GM18873 (cell line): ENCODE measurements at regions not wholly inside any gene's neighbourhood (a gene's known extent, or its start where the extent isn't known, plus 50 kb on each side); places are given as distances from the start of the nearest gene placed in this dataset.
"Not testable (repeated sequence)": the region's sequence is repeated elsewhere in the genome, so short reads cannot be mapped to it uniquely, and the experiment has no call there.

ENCODE experiments used
- ATAC-seq: cut with Tn5 transposase; IDR thresholded peaks from one replicate; pipeline ENCODE4 v1.9.1; 2021; ENCODE audit warnings: mild to moderate bottlenecking, moderate library complexity, moderate number of reproducible peaks; ENCODE audit not compliant: unreplicated experiment, low FRiP score

DNA sequence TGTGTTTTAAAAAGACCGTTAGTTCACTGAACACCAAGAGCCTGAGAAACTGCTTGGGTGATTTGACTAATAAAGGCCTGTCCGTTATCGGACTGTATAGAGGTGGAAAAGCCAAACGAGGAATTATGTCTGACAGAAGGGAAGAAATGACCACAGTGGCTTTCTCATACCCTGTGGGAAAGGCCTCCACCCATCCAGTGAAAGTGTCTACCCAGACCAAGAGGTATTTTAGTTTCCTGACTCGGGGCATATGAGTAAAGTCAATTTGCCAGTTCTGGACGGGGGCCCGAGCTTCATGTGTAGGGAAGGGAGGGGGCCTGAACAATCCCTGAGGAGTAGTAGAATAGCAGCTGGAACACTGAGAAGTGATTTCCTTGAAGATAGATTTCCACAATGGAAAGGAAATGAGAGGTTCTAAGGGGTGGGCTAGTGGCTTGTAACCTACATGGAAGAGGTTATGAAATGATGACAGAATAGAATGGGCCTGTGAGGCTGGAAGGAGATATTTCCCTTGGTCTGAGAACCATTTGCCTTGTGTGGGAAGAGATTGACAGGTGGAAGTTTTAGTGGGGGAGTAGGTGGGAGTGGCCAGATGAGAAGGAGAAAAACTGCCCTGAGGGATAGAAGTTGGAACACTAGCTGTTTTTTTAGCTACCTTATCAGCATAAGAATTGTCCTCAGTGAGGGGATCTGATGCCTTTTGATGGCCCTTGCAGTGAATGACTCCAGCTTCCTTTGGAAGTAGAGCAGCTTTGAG is 106.4 kb upstream of the PPM1J start:
- not testable (repeated sequence) for ATAC-seq

DNA sequence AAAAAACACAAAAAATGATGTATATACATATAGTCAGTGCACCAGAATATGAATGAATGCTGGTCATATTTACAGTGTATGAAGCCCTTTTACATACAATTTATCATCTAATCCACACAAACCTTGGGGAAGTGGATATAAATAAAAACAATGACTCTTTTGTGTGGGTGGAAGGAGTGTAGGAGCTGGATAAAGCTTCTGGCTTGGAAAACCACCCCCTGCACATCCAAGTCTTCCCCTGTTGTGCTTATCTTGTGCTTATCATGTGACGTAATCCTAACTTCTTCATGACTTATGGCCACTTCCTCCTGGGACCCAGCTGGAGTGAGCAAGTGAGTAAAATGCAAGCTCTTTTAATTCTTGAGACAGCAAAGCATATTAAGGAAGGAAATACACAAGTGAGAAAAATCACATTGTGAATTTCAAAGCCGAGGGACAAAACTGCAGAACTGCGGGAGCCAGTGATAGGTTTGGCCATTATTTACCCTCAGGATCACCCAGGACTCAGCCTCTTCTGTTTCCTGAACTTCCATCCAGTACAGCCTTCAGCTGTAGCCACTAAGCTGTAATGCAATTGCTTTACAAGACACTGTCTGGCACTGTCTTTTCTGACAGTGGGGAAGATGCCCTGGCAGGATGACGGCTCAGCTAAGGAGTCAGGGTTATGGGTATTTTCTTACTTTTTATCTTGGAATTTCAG is 104.0 kb upstream of the PPM1J start:
- ATAC-seq, result no peak

DNA sequence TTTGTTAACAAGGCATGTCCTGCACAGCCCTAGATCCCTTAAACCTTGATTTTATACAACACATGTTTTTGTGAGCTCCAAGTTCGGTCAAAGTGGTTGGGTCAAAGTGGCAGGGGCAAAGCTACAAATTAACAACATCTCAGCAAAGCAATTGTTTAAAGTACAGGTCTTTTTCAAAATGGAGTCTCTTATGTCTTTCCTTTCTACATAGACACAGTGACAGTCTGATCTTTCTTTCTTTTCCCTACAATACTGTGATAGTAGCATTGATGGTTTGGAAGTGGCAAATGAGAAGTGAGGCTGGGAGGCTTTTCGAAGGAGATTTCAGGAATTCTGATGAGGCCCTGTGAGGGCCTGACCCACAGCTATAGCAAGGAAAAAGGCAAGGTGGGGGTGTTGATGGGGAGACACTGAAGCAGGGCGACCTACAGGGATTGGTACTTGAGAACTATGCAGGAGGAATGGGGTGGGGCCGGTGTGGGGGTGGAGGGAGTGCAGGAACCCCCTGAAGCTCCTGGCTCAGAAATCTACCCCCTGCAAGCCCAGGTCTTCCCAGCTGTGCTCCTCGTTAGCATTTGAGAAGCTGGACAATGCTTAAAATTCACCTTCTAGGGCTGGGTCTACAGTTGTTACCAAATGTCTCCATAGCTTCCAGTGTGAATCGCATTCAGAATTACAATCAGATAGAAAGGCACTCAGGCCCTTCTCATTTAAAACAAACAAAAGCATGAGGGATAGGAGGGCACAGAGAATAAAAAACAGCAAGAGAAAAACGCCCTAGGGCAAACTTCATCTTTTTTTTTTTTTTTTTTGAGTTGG is 102.6 kb upstream of the PPM1J start:
- ATAC-seq, result no peak

DNA sequence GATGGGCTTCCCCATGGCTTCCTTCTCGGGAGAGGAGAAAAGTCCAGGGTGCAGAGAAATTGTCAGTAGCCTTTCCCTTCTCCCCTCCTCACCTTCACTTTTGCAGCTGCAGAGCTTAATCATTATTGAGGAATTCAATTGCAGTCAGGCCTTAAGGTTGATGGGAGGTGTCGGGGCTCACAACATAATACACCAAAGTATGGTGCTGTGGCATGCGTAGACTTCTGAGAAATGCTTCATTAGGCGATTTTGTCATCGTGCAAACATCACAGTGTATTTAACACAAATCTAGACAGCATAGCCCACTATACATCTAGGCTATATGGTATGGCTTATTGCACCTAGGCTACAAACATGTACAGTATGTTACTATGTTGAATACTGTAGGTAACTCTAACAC is 100.2 kb upstream of the PPM1J start:
- ATAC-seq, result no peak

DNA sequence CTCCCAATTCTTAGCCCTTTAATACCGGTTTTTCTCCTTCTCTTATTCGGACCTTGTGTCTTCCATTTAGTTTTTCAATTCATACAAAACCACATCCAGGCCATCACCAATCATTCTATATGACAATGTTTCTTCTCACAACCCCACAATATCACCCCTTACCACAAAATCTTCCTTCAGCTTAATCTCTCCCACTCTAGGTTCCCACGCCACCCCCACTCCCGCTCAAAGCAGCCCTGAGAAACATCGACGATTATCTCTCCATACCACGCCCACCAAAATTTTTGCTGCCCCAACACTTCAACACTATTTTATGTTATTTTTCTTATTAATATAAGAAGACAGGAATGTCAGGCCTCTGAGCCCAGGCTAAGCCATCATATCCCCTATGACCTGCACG is 99.5 kb upstream of the PPM1J start:
- ATAC-seq, result not testable (repeated sequence)

- ATAC-seq, result no peak
Measured at GRCh38 chr1:112808861-112809684, 93.9 kb upstream of the PPM1J start.

DNA sequence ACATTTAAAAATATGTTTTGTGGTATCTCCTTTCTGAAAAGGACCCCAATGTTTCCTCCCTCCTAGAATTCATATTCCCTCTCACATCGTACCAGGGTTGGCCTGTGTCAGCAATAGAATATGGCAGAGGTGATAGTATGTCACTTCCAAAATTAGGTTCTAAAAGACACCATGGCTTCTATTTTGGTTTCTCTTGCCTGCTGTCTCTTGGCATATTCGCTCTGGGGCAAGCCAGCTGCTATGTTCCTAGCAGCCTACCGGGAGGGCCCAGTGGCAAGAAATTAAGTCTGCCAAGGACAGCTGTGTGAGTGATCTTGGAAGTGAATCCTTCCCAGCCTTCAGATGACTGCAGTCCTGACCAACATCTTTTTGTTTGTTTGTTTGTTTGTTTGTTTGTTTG is 92.9 kb upstream of the PPM1J start:
- no peak for ATAC-seq

GRCh38 chr1:112807117-112807516 is 92.0 kb upstream of the PPM1J start:
- no peak for ATAC-seq

DNA sequence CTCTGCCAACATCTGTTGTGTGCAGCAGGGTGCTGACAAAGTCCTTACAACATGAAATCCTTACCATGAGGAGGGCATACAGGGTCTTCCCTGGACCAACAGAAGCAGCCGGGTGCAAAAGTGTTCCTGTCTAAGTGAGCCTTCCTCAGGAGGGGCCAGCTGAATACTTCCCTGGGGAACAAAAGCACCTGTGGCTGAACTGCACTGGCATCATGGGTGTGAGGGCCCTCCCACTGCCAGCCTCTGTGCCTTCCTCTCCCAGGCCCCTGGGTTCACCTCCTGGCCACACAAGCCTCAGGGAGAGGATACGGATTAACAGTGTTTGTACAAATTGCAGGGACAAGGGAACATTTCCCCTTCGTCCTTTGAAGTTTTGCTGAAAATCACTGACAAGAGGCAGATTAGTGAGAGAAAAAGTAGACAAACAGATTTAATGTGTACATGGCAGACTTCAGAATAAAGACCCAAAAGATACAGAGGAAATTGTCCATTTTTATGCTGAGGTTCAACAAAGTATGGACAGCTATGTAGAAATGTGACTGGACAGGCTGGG is 91.0 kb upstream of the PPM1J start:
- ATAC-seq, result no peak

GRCh38 chr1:112805155-112805853 is 90.2 kb upstream of the PPM1J start:
- no peak for ATAC-seq

GRCh38 chr1:112803906-112804762 is 89.0 kb upstream of the PPM1J start:
- ATAC-seq, result no peak

DNA sequence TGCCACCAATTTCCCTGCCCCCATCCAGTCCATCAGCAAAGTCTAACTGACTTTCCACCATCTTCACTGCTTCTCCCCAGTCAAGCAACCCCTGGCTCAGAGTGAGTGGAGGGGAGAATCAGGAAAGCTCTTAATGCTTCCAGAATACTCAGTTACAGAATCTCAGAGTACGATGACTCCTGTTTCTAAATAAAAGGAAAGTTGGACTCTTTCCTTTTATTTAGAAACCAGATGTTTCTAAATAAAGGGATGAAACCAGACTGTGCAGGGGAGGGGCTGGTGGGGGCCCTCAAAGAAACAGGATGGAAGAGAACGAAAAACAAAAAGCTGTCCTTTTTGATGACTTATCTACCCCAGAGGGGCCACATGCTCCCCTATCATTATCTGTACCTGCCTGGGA is 85.2 kb upstream of the PPM1J start:
- ATAC-seq, result no peak

DNA sequence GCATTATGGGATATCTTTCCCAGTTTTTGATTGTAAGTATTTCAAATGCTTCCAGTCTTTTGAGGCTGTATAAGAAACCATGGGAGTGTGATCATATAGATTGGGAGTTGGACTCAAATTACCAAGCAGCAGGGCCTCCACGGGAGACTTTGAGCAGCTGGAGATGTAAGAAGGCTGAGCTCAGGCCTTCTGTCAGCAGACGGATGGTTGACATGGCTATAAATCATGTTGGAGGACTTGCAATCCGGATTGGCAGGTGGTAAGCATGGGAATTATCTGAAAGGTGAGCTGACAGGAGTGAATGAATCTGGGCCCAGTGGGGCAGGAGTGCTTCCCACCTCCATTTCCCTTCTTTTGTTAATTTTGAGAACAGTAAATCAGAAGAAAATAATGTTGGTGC is 83.2 kb upstream of the PPM1J start:
- ATAC-seq, result no peak

- ATAC-seq, result no peak
Measured at GRCh38 chr1:112797224-112797623, 82.1 kb upstream of the PPM1J start.

DNA sequence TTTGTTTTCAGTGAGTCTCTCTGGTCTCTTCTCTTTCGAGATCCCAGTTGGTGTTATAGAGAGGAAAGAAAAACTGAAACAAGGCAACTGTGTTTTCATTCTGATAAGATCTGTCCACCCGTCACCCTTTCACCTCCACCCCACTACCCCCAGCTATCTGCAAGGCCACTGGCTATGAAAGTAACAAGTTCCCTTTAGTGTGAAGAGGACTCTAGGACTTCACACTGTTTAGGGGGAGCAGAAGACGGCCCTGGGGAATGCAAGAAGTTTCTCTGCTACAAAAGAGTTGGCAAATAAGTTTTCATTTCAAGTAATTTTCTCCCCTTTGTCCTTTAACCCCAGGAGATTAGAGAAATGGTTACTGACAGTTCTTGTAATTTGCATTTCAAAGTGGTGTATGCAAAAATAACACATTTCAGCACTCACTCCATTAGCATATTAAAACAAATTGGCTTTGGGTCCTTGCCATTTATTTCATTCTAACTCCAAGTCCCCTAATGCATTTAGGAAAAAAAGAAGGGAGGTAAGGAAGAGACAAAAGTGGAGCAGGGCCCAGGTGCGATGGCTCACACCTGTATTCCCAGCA is 79.6 kb upstream of the PPM1J start:
- ATAC-seq, result no peak

- no peak for ATAC-seq
Measured at GRCh38 chr1:112793631-112794565, 78.8 kb upstream of the PPM1J start.

DNA sequence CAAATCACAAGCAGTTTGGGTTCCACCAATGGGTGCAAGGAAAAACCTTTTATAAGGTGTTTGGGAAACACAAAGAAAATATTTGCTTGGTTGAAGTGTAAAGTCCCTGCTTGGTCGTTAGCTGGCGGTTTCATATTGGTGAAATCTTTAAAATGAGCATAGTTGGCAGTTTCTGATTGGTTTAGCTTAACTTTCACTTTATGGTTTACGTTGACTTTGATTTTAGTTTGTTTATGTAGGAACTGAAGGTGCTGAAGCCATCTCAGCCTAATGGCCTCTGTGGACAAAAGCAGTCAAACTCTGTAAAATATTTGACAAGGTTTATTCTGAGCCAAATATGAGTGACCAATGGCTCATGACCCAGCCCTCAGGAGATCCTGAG is 76.6 kb upstream of the PPM1J start:
- ATAC-seq, result no peak
